Endothelial cell of umbilical vein (primary cell): ENCODE measurements at regions not wholly inside any gene's neighbourhood (a gene's known extent, or its start where the extent isn't known, plus 50 kb on each side); places are given as distances from the start of the nearest gene placed in this dataset.
A peak's percentile ranks its signal among the peaks of the same experiment; 100 is the strongest.

Experiments used
- BruUV-seq: library from RNA; stranded (reverse); fragments of 400-500 nt; replicated peaks from 2 replicates; lab custom pipeline; 2021; lab: Mats Ljungman, UMichigan
- CTCF ChIA-PET: fragments of 300-600, 350-600 bp; sonication (Branson Sonifier 250); formaldehyde crosslinking; loops from one replicate; lab custom pipeline; 2021; ENCODE audit warnings: antibody characterized with exemption, inconsistent platforms; lab: Charles Lee
- POLR2A ChIA-PET: fragments of 300-600, 350-600 bp; sonication (Branson Sonifier 250); formaldehyde crosslinking; loops from one replicate; lab custom pipeline; 2021; ENCODE audit warnings: antibody characterized with exemption, inconsistent platforms; lab: Charles Lee
- DNase-seq: peaks from one replicate; pipeline ENCODE4 v3.0.0-alpha.2; 2011; ENCODE audit warnings: low read depth, low spot score
- FAIRE-seq: peaks from 2 replicates; lab custom pipeline; 2011; peaks lifted over from hg19 to GRCh38; lab: Jason Lieb, UNC
- H2AFZ ChIP-seq: 2 replicates; pipeline ENCODE4 v1.6.0; 2012; ENCODE audit warnings: low read depth, low read length, control low read depth, inconsistent platforms
- H3K27ac ChIP-seq: 2 replicates; pipeline ENCODE4 v1.5.1; 2011; ENCODE audit warnings: low read depth, mild to moderate bottlenecking, control low read depth, low read length, moderate library complexity; ENCODE audit not compliant: insufficient read depth
- H3K27me3 ChIP-seq, 2 experiments: 2 replicates each; pipeline versions ENCODE4 v1.6.0 to v1.6.1; 2011; ENCODE audit warnings: low read length in 2 of 2, mixed read lengths in 1 of 2; ENCODE audit not compliant: control insufficient read depth in 2 of 2, insufficient read depth in 2 of 2
- H3K36me3 ChIP-seq, 2 experiments: 2 replicates in 1 of 2; 3 replicates in 1 of 2; pipeline ENCODE4 v1.5.1; 2011; ENCODE audit warnings: low read length in 2 of 2, mild to moderate bottlenecking in 1 of 2, moderate library complexity in 1 of 2; ENCODE audit not compliant: control insufficient read depth in 2 of 2, insufficient read depth in 2 of 2; ENCODE audit errors: extremely low read depth in 1 of 2
- H3K4me1 ChIP-seq: 3 replicates; pipeline ENCODE4 v1.5.1; 2011; ENCODE audit warnings: mild to moderate bottlenecking, low read length; ENCODE audit not compliant: control insufficient read depth, insufficient read depth; ENCODE audit errors: extremely low read depth
- H3K4me2 ChIP-seq: 2 replicates; pipeline ENCODE4 v1.6.1; 2011; ENCODE audit warnings: low read length, control low read depth, mixed read lengths; ENCODE audit not compliant: insufficient read depth
- H3K4me3 ChIP-seq, 3 experiments: fragments of 200-600 bp in 1 of 3; sonication (generic), shearing (Covaris generic) in 1 of 3; replicated peaks in 1 of 3; 2 replicates each; pipeline ENCODE4 v1.5.1; 2011 to 2016; ENCODE audit warnings: control low read depth in 3 of 3, low read length in 3 of 3, mild to moderate bottlenecking in 2 of 3, inconsistent platforms in 1 of 3, low read depth in 1 of 3, moderate library complexity in 1 of 3; ENCODE audit not compliant: insufficient read depth in 1 of 3
- H3K79me2 ChIP-seq: 2 replicates; pipeline ENCODE4 v1.6.0; 2012; ENCODE audit warnings: low read length, inconsistent platforms; ENCODE audit not compliant: control insufficient read depth, insufficient read depth
- H3K9ac ChIP-seq: replicated peaks from 2 replicates; pipeline ENCODE3; 2011; ENCODE audit warnings: low read length, control low read depth; ENCODE audit not compliant: insufficient read depth; ENCODE audit errors: extremely low read depth
- H3K9me1 ChIP-seq: replicated peaks from 3 replicates; pipeline ENCODE4 v1.6.0; 2011; ENCODE audit warnings: mild to moderate bottlenecking, low read length; ENCODE audit not compliant: control insufficient read depth, insufficient read depth; ENCODE audit errors: extremely low read depth
- H3K9me3 ChIP-seq: replicated peaks from 2 replicates; pipeline ENCODE4 v1.5.1; 2012; ENCODE audit warnings: low read length, inconsistent platforms; ENCODE audit not compliant: control insufficient read depth, insufficient read depth
- H4K20me1 ChIP-seq: replicated peaks from 2 replicates; pipeline ENCODE3; 2011; ENCODE audit warnings: mild to moderate bottlenecking, low read length; ENCODE audit not compliant: control insufficient read depth, insufficient read depth; ENCODE audit errors: extremely low read depth
- CTCF ChIP-seq, 2 donors: IDR thresholded peaks; 1 replicate in 1 of 2; 2 replicates in 1 of 2; pipeline ENCODE4 v1.5.1; 2011; ENCODE audit warnings: low read length in 2 of 2, mild to moderate bottlenecking in 2 of 2, moderate library complexity in 2 of 2, control low read depth in 1 of 2, inconsistent platforms in 1 of 2, low read depth in 1 of 2; ENCODE audit not compliant: insufficient read depth in 1 of 2; ENCODE audit errors: extremely low read depth in 1 of 2
- EZH2 ChIP-seq: IDR thresholded peaks from 2 replicates; pipeline ENCODE4 v1.6.1; 2012; ENCODE audit warnings: borderline replicate concordance, low read depth, mild to moderate bottlenecking, moderate library complexity, low read length, inconsistent platforms; ENCODE audit not compliant: severe bottlenecking
- FOS ChIP-seq: IDR thresholded peaks from 2 replicates; pipeline ENCODE4 v1.6.1; 2011; ENCODE audit warnings: mild to moderate bottlenecking, low read length, moderate library complexity, borderline replicate concordance; ENCODE audit not compliant: insufficient read depth
- GATA2 ChIP-seq: IDR thresholded peaks from 2 replicates; pipeline ENCODE4 v1.7.0; 2011; ENCODE audit warnings: low read depth, mild to moderate bottlenecking, moderate library complexity, mixed read lengths, low read length; ENCODE audit not compliant: insufficient read length, insufficient read depth
- JUN ChIP-seq: IDR thresholded peaks from 2 replicates; pipeline ENCODE4 v1.6.1; 2011; ENCODE audit warnings: borderline replicate concordance, low read depth; ENCODE audit not compliant: insufficient read length, insufficient read depth
- MAX ChIP-seq: IDR thresholded peaks from 2 replicates; pipeline ENCODE4 v1.6.1; 2011; ENCODE audit not compliant: insufficient read depth, insufficient read length
- MYC ChIP-seq: IDR thresholded peaks from one replicate; pipeline ENCODE4 v1.6.1; 2011; ENCODE audit warnings: mild to moderate bottlenecking, low read depth, low read length
- POLR2A ChIP-seq: IDR thresholded peaks from 2 replicates; pipeline ENCODE4 v1.6.1; 2012; ENCODE audit warnings: low read depth, mild to moderate bottlenecking, control low read depth, low read length
- POLR2AphosphoS5 ChIP-seq: IDR thresholded peaks from 2 replicates; pipeline ENCODE4 v1.6.1; 2012; ENCODE audit warnings: low read depth, mild to moderate bottlenecking, control low read depth, low read length, moderate library complexity; ENCODE audit not compliant: insufficient read depth
- dilution Hi-C: fragments of 300-500 bp; cut with MboI; formaldehyde crosslinking; loops from one replicate; pipeline ENCODE4 v1.15.0; 2019; ENCODE audit warnings: low sequenced_read_pairs; ENCODE audit not compliant: extremely low pct_ligation_motif_present
- intact Hi-C: fragments of 100-400 bp; cut with micrococcal nuclease; formaldehyde crosslinking; loops from one replicate; pipeline ENCODE4 v1.10.0; 2022

GRCh38 chr18:56021136-56021808 is 433.3 kb upstream of the TCF4 start:
- ChIA-PET CTCF (interaction anchor here (1.0 to 3.0 kb wide), 5 partner anchors 23 to 555 kb away, joined by 3 to 11 read pairs (median 4); no protein-coding TSS in a partner anchor), POLR2A (no interaction called here)
- Histone ChIP-seq H3K4me3 (peak overlapping the region in 1 of 3 experiments; percentile 3), H3K27me3 (no peaks in the 10 kb centered on the region), H3K4me1 (peaks cover 35% of the 10 kb centered on the region), H3K36me3 (no peaks in the 10 kb centered on the region), H2AFZ (no peak overlapping the region), H3K4me2 (peak overlapping the region; percentile 87), H4K20me1 (no peaks in the 10 kb centered on the region), H3K9me3 (no peaks in the 10 kb centered on the region), H3K9ac (peak overlapping the region; percentile 61), H3K27ac (peak overlapping the region; percentile 93), H3K79me2 (no peaks in the 10 kb centered on the region), H3K9me1 (no peaks in the 10 kb centered on the region)
- dilution Hi-C loops = no loop called here
- FAIRE-seq (no peak), DNase-seq (peak; percentile 86)
- peak; percentile 94 for TF ChIP-seq JUN
- TF ChIP-seq POLR2A = no peak
- TF ChIP-seq GATA2 = peak; percentile 71
- peak; percentile 93 for TF ChIP-seq FOS
- TF ChIP-seq POLR2AphosphoS5 = peak; percentile 42
- no peak for TF ChIP-seq EZH2
- no peak for TF ChIP-seq MYC
- intact Hi-C loops = loop anchor here (1.0 to 10.0 kb wide), 13 partner anchors 33 to 756 kb away; no protein-coding TSS in a partner anchor
- no TSS peak for BruUV-seq

- TF ChIP-seq FOS (no peak), JUN (peak; percentile 39), EZH2 (no peak), GATA2 (peak; percentile 86), MYC (no peak), POLR2AphosphoS5 (peak; percentile 71), CTCF (IDR thresholded peaks at IDR 0.05; ENCODE audit: extremely low read depth in 1 of 2, insufficient read depth in 1 of 2, low read depth in 1 of 2, low read length in 2 of 2) (no peak), POLR2A (no peak), MAX (no peak)
- Histone ChIP-seq H3K79me2 (no peaks in the 10 kb centered on the region), H3K27me3 (no peaks in the 10 kb centered on the region), H3K9me1 (no peaks in the 10 kb centered on the region), H3K4me1 (peaks cover 35% of the 10 kb centered on the region), H3K9ac (no peak overlapping the region), H3K9me3 (no peaks in the 10 kb centered on the region), H3K36me3 (no peaks in the 10 kb centered on the region), H4K20me1 (no peaks in the 10 kb centered on the region), H3K4me2 (peak overlapping the region; percentile 14), H3K4me3 (no peak overlapping the region), H2AFZ (peak overlapping the region; percentile 45), H3K27ac (peak overlapping the region; percentile 93)
- dilution Hi-C loops (no loop called here), intact Hi-C loops (loop anchor here (2.0 to 10.0 kb wide), 5 partner anchors 105 to 755 kb away; no protein-coding TSS in a partner anchor)
- FAIRE-seq = peak; percentile 90
- POLR2A ChIA-PET = no interaction called here
- CTCF ChIA-PET = interaction anchor here (0.8 to 3.0 kb wide), 3 partner anchors 10 to 63 kb away, joined by 3 to 11 read pairs (median 4); no protein-coding TSS in a partner anchor
- DNase-seq = peak; percentile 76
- no TSS peak for BruUV-seq
Measured at GRCh38 chr18:56019908-56020307, 431.9 kb upstream of the TCF4 start.
